IPS-15b (cell line): ENCODE measurements at regions not wholly inside any gene's neighbourhood (a gene's known extent, or its start where the extent isn't known, plus 50 kb on each side); places are given as distances from the start of the nearest gene placed in this dataset.

Experiments used
- H3K27me3 ChIP-seq: one replicate; pipeline ENCODE4 v1.6.1; 2013; ENCODE audit warnings: low read length; ENCODE audit not compliant: control insufficient read depth, insufficient read depth
- H3K36me3 ChIP-seq: one replicate; pipeline ENCODE4 v1.6.1; 2013; ENCODE audit warnings: low read length; ENCODE audit not compliant: control insufficient read depth, insufficient read depth
- H3K4me1 ChIP-seq: one replicate; pipeline ENCODE4 v1.6.1; 2013; ENCODE audit warnings: mild to moderate bottlenecking, low read length; ENCODE audit not compliant: control insufficient read depth, insufficient read depth
- H3K4me3 ChIP-seq: one replicate; pipeline ENCODE4 v1.5.1; 2013; ENCODE audit warnings: low read depth, low read length
- H3K9ac ChIP-seq: one replicate; pipeline ENCODE4 v1.6.1; 2013; ENCODE audit warnings: low read depth, mild to moderate bottlenecking, low read length
- H3K9me3 ChIP-seq: one replicate; pipeline ENCODE4 v1.6.1; 2013; ENCODE audit warnings: mild to moderate bottlenecking, low read length; ENCODE audit not compliant: control insufficient read depth, insufficient read depth

- Histone ChIP-seq H3K4me3 (no peak overlapping the region), H3K4me1 (no peaks in the 10 kb centered on the region), H3K9me3 (no peaks in the 10 kb centered on the region), H3K9ac (no peak overlapping the region), H3K27me3 (no peaks in the 10 kb centered on the region), H3K36me3 (no peaks in the 10 kb centered on the region)
Observed at GRCh38 chr9:30758726-30759446, 1625.6 kb upstream of the ACO1 start.

GRCh38 chr9:30765318-30765717 is 1619.1 kb upstream of the ACO1 start:
- no peaks in the 10 kb centered on the region for H3K27me3 ChIP-seq
- no peaks in the 10 kb centered on the region for H3K4me1 ChIP-seq
- no peaks in the 10 kb centered on the region for H3K36me3 ChIP-seq
- no peak overlapping the region for H3K4me3 ChIP-seq
- H3K9ac ChIP-seq = no peak overlapping the region
- no peaks in the 10 kb centered on the region for H3K9me3 ChIP-seq

- Histone ChIP-seq H3K27me3 (no peaks in the 10 kb centered on the region), H3K4me1 (no peaks in the 10 kb centered on the region), H3K9ac (no peak overlapping the region), H3K36me3 (no peaks in the 10 kb centered on the region), H3K4me3 (no peak overlapping the region), H3K9me3 (no peaks in the 10 kb centered on the region)
Observed at GRCh38 chr9:30771163-30771708, 1613.2 kb upstream of the ACO1 start.

GRCh38 chr9:30771760-30772159 is 1612.7 kb upstream of the ACO1 start:
- Histone ChIP-seq H3K9me3 (no peaks in the 10 kb centered on the region), H3K4me1 (no peaks in the 10 kb centered on the region), H3K9ac (no peak overlapping the region), H3K27me3 (no peaks in the 10 kb centered on the region), H3K4me3 (no peak overlapping the region), H3K36me3 (no peaks in the 10 kb centered on the region)

GRCh38 chr9:30773427-30773826 is 1611.0 kb upstream of the ACO1 start:
- H3K36me3 ChIP-seq = no peaks in the 10 kb centered on the region
- no peak overlapping the region for H3K9ac ChIP-seq
- no peaks in the 10 kb centered on the region for H3K9me3 ChIP-seq
- H3K4me3 ChIP-seq = no peak overlapping the region
- H3K4me1 ChIP-seq = no peaks in the 10 kb centered on the region
- H3K27me3 ChIP-seq = no peaks in the 10 kb centered on the region

GRCh38 chr9:30774326-30774725 is 1610.1 kb upstream of the ACO1 start:
- Histone ChIP-seq H3K27me3 (no peaks in the 10 kb centered on the region), H3K9me3 (no peaks in the 10 kb centered on the region), H3K9ac (no peak overlapping the region), H3K36me3 (no peaks in the 10 kb centered on the region), H3K4me1 (no peaks in the 10 kb centered on the region), H3K4me3 (no peak overlapping the region)

GRCh38 chr9:30775236-30775635 is 1609.2 kb upstream of the ACO1 start:
- Histone ChIP-seq H3K36me3 (no peaks in the 10 kb centered on the region), H3K9me3 (no peaks in the 10 kb centered on the region), H3K9ac (no peak overlapping the region), H3K27me3 (no peaks in the 10 kb centered on the region), H3K4me1 (no peaks in the 10 kb centered on the region), H3K4me3 (no peak overlapping the region)

- Histone ChIP-seq H3K4me1 (peaks cover 8% of the 10 kb centered on the region), H3K36me3 (no peaks in the 10 kb centered on the region)
Observed at GRCh38 chr9:30796764-30797163, 1587.7 kb upstream of the ACO1 start.

GRCh38 chr9:30799527-30800101 is 1584.8 kb upstream of the ACO1 start:
- Histone ChIP-seq H3K36me3 (no peaks in the 10 kb centered on the region), H3K27me3 (no peaks in the 10 kb centered on the region), H3K4me3 (no peak overlapping the region), H3K9me3 (no peaks in the 10 kb centered on the region), H3K4me1 (peaks cover 4% of the 10 kb centered on the region), H3K9ac (no peak overlapping the region)

More at GRCh38 chr9:30796764-30797163, 1587.7 kb upstream of the ACO1 start:
- Histone ChIP-seq H3K27me3 (no peaks in the 10 kb centered on the region), H3K4me3 (no peak overlapping the region), H3K9ac (no peak overlapping the region), H3K9me3 (no peaks in the 10 kb centered on the region)

GRCh38 chr9:30800421-30800820 is 1584.0 kb upstream of the ACO1 start:
- Histone ChIP-seq H3K4me1 (peaks cover 4% of the 10 kb centered on the region), H3K36me3 (no peaks in the 10 kb centered on the region), H3K4me3 (no peak overlapping the region), H3K9ac (no peak overlapping the region), H3K27me3 (no peaks in the 10 kb centered on the region), H3K9me3 (no peaks in the 10 kb centered on the region)

- Histone ChIP-seq H3K9ac (no peak overlapping the region), H3K4me3 (no peak overlapping the region), H3K27me3 (no peaks in the 10 kb centered on the region), H3K4me1 (no peaks in the 10 kb centered on the region), H3K36me3 (no peaks in the 10 kb centered on the region), H3K9me3 (no peaks in the 10 kb centered on the region)
Observed at GRCh38 chr9:30812821-30813220, 1571.6 kb upstream of the ACO1 start.

GRCh38 chr9:30815585-30815984 is 1568.9 kb upstream of the ACO1 start:
- Histone ChIP-seq H3K4me1 (no peaks in the 10 kb centered on the region), H3K27me3 (no peaks in the 10 kb centered on the region), H3K9ac (no peak overlapping the region), H3K4me3 (no peak overlapping the region), H3K9me3 (no peaks in the 10 kb centered on the region), H3K36me3 (no peaks in the 10 kb centered on the region)
